ENCODE measurements at regions not wholly inside any gene's neighbourhood (a gene's known extent, or its start where the extent isn't known, plus 50 kb on each side); places are given as distances from the start of the nearest gene placed in this dataset.
"Not testable (repeated sequence)": the region's sequence is repeated elsewhere in the genome, so short reads cannot be mapped to it uniquely, and the experiment has no call there.

DNA sequence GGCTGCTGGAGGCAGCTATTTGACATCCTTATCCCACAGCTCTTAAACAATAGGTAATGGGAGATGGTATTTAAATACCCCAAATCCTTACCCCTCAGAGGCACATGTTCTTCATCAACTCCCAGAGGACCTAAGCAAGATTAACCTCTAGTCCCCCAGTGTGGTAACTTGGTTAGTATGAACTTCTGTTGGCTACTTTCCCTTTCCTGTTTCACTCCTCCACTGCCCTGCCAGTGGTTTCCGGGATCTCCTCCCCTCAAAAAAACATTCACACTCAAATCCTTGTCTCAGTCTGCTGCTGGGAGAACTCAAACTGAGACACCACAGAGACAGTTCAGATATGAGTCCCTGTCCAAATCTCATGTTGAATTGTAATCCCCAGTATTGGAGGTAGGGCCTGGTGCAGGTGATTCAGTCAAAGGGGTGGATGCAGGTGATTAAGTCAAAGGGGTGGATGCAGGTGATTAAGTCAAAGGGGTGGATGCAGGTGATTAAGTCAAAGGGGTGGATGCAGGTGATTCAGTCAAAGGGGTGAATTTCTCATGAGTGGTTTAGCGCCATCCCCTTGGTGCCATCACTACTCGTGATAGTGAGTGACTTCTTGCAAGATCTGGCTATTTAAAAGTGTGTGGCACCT, 335.0 kb upstream of the CTNNB1 start:
- DNase-seq = no peak

DNA sequence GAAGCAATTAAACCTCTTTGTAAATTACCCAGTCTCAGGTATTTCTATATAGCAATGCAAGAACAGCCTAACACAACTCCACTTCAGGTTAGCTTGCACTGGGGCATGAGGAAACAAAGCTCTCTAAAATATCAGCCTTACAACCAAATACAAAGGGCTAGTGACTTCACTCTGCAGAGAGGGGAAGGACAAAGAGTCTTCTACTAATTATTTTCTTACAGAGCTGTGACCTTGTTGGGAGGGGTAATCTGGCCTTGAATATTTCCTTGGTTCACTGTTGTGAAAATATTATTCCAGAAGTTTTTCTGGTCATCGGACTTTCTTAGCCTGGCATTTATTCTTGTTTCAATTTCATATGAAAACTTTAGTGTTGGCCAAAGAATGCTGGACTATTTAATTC, 334.4 kb upstream of the CTNNB1 start:
- no peak for DNase-seq

DNA sequence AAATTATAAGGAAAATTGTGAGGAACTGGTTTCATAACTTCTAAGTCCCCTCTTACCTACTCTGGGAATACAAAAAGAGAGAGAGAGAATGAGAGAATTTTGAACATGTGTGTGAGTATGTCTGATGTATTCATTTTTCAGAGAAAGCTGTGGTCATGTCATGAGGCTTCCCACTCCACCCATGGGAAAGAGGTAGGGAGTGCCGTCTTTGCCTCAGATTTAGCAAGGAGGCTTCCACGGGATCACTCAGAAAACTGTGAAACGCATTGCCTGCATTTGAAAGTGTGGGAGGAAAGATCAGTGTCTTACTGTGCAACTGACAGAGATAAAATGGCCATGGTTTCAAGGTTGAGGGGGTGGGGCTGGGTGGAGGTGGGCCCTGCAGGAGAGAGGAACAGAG, 331.5 kb upstream of the CTNNB1 start:
- no peak for DNase-seq

DNA sequence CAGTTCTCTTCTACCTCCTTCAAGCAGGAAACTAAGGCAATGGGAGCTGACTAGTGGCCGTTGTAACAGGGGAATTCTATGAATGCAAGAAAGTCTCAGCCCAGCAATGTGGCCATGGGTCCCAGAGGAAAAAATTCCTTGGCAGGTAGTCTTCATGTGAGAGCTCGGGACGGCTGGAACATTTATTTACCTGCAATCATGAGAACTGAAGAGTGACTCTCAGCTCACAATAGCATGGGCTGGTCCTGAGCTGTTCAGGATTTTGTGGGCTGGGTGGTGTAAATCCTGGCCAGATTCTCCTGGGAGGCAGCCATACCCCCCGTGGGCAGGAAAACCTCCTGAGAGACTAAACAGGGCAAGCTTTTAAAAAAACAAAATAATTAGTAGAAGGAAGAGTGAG, 330.3 kb upstream of the CTNNB1 start:
- DNase-seq = no peak

DNA sequence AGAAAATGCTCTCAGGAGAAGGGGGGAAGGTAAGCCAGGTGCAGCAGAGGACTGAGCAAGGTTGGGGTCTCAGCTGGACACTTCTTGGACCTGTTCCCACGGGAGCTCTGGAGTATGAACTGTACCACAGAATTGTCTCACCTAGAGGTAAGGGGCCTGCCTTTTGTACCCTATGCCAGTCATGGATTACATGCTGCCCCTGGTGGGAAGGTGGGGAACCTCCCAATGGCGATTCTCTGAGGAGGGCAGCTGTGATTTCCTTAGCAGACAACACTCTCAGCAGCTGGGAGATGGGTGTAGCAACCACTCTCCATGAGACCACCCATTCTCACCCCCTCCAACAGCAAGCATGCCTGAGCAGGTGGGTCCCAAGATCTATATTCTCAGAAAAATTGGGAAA, 329.4 kb upstream of the CTNNB1 start:
- no peak for DNase-seq

DNA sequence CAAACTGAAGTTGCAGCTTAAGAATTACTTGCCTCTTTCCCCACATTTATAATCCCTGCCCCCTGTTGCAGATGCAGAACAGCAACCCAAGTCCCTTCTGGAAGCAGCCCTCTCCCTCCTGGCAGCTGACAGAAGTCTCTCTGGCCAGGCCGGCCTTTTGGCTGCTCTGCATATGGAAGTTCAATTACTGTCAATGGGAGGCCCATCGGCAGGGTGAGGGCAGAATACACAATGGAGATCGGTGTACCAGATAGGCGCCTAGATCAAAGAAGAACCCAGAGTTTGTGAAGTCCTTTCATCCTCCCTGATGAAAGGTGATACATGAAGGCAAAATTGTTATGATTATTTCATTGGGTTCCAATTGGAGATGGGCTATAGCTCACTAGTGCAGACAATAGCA, 327.9 kb upstream of the CTNNB1 start:
- no peak for DNase-seq

DNA sequence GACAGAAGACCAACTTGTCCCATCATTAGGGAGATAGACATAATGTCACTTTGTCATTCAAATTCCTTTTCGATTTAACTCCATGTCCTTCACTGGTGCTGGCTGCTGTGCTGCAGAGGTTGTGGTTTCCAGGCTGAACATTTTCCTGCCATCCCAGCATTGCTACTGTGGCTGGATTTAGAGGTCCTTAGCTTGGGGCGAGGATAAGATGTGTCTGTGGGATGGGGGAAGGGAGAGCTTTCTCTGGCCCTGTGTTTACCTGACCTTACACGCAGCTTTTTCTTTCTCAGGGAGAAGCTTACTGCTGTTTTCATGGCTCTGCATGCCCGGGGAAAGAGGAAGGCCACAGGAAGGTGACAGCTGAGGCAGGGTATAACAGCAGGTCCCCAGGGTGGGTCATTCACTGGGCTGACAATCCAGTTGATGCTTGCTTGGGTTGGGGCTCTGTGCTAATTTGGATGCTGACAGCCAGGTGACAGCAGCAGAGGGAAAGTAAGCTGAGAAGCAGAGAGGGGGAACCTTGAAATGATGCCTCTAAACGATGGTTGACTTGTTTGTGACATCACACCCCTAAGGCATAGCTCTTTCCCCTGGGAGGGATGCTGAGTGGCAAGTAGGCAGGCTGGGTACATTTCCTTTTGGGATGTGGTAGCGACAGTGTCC, 326.9 kb upstream of the CTNNB1 start:
- DNase-seq = no peak

DNA sequence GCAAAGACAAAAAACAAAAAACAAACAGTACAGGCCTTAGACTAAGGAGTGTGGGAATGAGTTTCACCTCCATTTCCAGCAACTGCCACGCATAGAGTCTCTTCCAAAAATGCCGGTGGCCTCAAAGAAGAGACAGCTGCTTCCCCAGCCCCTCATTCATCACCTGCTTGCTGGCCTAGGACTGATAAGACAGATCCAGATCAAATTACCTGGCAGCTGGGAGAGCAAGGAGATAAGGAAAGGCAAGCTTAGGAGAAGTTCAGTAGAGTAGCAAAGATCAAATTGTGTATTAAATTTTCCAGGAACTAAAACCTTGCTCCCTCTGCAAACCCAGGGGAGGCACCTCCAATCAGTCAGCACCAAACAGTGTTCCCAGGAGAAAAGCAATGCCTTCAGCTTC, 325.8 kb upstream of the CTNNB1 start:
- DNase-seq = no peak

DNA sequence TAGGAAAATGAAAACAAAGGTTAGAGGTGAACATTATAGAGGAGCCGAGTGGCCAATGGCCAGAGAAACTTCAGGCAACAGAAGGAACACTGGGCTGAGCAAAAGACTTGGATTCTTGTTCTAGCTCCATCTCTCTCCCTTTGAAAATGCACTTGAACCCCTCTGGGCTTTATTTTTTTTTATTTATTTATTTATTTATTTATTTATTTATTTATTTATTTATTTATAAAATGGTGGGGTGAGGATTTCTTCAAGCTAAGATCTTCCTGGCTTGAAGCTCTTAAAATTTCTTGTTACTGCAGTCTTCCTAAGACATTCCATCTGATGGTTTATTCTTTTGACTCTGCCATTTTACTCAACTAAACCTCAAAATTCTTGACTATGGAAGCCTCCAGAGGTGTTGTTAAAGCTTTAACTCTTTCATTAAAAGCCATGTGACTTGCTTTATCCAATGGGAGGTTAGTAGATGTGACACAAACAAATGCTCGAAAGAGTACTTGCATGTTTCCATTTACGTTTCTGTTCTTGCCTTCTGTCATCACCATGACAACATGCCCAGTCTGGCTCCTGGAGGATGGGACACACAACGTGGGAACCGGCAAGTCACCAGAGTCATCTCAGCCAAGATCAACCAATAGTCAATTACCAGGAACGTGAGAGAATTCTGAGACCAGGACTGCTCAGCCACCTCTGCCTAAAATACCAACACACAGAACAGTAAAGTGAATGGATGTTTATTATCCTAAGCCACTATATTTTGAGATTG, 325.2 kb upstream of the CTNNB1 start:
- DNase-seq = no peak

DNA sequence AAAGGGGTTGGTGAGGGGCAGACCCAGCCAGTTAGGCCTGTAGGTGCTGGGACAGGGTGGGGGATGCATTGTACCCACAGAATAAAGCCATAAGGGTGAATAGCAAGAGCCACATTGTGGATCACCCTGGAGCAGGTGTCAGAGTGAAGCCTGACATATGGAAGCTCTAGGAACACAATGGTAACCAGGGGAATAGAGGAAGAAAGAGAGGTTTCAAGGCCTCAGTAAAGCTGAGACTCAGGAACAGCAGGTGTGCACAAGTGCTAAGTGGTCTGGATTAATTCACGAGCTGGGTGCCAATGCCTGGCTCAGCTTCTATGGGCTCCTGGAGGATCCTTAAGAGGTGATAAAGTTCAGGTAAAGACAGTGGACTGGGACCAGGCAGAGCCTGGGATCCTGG, 323.7 kb upstream of the CTNNB1 start:
- DNase-seq = no peak

DNA sequence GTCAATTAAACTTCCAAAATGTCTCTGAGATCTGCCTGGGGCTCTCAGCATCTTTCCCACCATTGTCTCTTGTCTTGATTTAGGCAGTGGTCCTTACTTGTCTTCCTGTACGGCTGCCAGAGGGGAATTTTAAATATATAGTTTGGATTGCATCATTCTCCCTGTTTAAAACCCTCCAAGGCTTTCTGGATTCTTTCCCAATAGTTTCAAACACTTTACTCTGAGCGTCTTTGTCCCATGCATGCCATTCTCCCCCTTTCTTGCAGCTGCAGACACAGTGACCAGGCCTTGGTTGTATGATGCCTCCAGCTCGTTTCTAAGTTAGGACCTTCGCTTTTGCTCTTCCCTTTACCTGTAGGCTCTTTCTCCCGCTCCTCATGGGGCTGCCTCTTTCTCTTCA, 323.3 kb upstream of the CTNNB1 start:
- DNase-seq = no peak

DNA sequence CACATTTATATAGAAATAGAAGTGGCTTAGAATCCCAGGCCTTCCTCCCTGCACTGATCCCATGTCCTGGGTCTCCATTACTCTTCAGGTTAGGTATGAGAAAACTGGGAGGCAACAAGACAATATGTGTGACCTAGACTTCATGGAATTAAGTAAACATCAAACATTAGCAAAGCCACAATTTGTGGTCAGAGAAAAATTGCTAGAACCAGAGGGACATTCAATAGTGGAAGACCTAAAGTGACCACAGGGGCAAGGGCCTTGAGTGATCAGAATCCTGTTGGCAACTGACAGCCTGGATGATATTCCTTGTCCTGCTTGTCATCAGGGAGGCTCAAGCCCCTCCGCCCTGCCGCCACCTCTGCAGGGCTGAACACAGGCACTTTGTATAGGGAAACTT, 322.8 kb upstream of the CTNNB1 start:
- DNase-seq = no peak

DNA sequence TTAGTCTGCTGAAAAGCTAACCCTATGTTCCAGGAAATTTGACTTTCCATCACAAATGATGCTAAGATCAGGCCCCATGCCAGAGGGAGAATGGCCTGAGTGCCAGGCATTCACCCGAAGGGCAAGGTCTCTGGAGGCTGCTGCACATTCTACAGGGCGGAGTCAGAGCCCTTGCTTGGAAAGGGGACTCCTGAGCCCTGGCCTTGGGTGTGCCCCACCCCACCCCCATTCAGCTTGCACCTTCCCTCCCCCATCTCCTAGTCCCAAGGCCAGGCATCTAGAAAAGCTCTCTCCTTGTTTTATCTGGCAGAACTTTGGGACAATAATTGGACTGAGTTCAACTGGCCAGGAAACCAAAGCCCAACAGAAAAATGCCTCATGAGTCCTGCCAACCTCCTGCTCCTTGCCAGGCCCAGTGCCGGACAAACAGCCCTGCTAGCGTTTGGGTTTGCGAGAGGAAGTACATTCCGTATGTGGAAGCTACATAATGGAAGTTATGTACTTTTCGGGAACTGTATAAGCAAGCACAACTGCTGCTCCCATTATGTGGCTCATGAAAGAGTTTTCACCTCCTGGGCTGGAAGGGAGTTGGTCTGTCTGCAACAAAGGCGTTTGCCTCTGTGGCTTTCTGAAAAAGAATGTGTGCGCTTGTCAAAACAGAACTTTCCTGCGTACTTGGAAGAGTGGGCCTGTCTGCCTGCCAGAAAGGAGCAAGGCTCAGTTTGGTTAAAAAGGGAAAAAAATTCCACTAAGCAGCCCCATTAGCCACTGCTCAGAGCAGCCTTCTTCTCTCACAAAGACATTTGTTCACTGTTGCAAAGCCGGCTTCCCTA, 321.5 kb upstream of the CTNNB1 start:
- DNase-seq = no peak

DNA sequence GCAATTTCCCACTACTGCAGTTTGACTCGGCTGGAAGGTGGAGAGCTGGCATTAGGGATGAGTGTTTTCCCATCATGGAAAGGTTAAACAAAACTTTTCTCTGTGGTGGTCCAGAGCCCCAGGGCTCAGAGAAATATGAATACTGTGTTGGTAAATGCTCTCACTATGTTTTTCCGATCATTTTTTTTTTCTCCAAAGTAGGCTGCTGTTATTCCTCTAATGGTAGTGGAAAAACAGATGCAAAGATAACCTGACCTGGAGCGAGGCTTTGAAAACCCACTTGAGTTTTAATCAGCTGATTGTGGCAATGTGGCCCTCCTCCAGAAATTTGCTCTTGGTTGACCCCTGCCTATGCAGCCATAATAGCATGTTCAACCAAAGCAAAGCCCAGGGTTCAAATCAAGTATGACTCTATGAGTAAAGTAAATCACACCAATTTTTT, 320.8 kb upstream of the CTNNB1 start:
- no peak for DNase-seq

DNA sequence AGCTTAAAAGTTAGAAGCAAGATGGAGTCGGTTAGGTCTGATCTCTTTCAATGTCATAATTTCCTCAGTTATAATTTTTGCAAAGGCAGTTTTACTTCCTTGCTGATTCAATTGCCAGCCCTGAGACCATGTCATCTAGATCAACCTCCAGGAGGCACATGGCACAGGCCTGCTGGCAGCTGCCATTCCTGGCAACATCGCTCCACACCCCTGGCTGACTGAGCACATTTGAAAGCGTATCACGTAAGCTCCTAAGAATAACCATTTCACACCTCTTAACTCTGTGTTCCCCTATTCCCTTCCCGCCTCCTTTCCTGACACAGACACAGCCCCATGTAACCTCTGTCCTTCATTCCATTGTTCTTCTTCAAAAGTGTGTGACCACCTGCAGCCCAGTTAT, 313.9 kb upstream of the CTNNB1 start:
- DNase-seq = no peak

DNA sequence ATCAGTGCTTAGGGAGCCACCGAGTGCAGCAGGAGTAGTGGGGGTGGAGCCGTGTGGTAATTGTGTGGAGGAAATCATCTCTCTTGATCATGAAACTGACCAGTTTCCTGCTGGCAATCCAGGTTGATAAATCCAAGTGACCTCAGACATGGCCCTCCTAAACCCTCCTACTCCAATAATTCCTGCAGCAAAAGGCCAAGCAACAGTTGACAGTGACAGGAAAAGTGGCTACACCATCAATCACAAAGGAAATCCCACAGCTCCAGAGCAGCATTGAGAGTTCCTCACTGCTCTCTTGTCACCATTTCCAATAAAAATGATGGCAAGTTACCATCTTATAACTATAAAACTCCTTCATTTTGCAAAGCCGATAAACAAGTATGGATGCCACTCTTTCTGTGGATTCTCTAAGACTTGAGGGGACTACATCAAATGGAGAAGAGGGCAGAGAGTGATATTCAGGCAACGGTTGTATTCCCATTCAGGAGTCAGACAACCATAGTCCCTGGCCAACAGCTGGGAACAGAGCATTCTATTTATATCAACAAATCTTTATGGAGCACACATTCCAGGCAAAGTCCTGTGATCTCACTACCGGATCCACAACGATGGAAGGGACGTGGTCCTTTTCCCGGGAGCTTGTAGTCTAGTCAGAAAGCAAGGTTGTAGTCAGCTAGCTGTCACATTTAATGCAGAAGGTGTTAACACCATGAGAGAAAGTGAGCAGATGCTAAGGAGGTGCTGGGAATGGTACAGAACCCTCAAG, 312.5 kb upstream of the CTNNB1 start:
- DNase-seq = no peak

DNA sequence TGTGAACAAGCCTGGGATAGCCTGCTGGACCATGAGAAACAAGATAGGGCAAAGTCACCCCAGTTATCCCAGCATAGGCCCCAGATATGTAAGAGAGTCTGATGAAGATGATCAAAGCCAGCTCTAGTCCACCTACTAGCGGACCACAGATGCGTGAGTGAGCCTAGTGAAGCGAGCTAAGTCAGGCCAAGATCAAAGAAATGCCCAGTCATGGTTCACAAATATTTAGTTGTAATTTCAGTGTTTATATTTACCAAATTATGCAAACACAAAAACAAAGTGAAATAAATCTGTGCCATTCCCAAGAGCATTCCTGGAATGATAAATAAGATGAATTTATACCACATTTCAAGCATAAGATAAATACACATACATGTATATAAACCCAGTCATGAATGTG, 308.1 kb upstream of the CTNNB1 start:
- DNase-seq = no peak

DNA sequence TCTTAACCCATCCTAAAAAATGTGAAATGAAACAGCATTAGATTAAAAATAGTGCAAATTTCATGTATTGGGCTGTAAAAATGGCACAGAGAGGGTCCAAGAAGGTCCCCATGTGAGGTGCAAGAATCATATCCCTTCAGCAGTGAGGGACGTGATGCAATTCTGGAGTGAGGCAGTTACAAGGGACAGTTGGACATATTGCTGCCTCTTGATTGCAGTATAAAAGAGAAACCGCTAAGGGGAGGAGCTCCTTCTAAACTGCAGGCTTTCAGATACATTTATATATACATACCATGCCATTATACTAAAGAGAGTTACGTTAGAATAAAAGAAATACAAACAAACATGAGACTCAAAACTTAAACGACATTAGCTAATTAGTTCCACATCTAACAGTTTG, 304.2 kb upstream of the CTNNB1 start:
- no peak for DNase-seq

DNA sequence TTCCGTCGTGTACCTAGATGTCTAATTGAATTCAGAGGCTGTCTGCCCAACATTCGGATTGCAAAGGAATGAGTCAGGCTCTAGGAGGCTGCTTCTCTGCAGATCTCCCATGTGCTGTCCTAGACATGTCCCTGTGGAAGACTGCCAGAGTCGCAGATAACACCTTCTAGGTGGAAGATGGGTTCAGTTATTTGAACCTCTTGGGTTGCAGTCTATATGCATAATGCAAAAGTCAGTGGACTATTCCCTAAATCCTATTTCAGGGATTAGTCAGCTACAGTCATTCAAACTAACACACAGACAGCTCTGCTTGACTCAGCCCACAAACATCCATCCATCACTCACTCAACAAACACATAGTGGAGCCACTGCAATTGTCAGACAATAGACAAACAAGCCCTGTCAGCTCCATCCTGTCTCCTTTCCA, 300.0 kb upstream of the CTNNB1 start:
- DNase-seq = no peak

DNA sequence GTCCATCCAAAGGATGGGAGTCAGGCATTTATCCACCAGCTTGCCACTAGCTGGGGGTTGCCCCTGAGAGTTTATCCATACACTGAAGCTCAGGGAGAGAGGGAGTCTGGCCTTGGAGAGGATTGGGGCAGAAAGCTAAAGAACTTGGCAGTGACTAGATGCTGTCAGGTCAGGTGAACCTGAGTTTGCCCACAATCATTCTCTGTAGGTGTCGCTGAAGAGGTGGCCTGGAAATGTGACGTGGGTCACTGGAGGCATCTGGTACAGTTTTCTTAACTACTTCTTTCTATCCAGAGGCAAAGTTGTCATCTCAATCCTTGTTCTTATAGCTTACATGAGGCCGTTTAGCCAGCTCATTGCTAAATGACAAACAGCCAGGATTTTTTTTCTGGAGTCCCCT, 298.0 kb upstream of the CTNNB1 start:
- no peak for DNase-seq

DNA sequence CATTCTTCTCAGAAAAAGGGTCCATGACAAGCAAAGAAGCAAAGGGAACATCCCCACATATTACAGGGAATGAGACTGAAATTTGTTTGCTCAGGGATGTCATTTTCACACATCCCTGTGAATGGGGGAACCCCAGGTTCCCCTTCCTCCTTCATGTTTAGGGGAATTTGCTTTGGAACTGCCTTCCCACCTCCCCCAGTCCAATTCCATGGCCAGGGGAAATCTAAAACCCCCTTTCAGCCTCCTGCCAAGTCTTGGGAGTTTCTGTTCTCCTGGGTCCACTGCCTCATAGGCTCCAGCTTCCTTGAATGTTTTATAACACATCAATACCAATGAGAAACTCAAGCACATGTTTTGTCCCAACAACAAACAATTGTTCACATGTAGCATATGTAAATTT, 297.5 kb upstream of the CTNNB1 start:
- no peak for DNase-seq

DNA sequence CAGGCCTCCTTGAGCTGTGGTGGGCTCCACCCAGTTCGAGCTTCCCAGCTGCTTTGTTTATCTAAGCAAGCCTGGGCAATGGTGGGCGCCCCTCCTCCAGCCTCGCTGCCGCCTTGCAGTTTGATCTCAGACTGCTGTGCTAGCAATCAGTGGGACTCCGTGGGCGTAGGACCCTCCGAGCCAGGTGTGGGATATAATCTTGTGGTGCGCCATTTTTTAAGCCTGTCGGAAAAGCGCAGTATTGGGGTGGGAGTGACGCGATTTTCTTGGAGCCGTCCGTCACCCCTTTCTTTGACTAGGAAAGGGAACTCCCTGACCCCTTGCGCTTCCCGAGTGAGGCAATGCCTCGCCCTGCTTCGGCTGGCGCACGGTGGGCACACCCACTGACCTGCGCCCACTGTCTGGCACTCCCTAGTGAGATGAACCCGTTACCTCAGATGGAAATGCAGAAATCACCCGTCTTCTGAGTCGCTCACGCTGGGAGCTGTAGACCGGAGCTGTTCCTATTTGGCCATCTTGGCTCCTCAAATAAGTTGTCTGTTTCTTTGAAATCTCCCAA, 291.3 kb upstream of the CTNNB1 start:
- DNase-seq = not testable (repeated sequence)
